HG03139 (cell line): ENCODE measurements at regions not wholly inside any gene's neighbourhood (a gene's known extent, or its start where the extent isn't known, plus 50 kb on each side); places are given as distances from the start of the nearest gene placed in this dataset.

Source experiments
- ATAC-seq: cut with Tn5 transposase; IDR thresholded peaks from one replicate; pipeline ENCODE4 v1.9.1; 2021; ENCODE audit not compliant: unreplicated experiment

DNA sequence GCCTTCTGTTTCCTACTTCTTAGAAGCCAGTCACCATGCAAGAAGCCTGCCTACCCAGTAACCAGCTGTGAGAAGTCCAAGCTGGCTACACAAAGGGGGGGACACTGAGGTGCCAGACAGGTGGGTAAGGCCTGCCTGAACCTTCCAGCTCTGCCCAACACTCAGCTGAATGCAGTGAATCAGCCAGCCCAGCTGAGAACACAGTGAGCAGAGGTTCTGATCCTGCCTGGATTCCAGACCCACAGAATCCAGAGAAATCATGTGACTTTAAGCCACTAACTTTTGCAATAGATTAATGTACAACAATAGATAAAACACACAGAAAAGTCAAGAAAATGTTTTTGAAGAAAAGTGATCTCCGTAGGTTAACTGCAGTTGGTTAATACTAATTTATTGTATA lies 151.7 kb downstream of the EFNB2 start:
- no peak for ATAC-seq

DNA sequence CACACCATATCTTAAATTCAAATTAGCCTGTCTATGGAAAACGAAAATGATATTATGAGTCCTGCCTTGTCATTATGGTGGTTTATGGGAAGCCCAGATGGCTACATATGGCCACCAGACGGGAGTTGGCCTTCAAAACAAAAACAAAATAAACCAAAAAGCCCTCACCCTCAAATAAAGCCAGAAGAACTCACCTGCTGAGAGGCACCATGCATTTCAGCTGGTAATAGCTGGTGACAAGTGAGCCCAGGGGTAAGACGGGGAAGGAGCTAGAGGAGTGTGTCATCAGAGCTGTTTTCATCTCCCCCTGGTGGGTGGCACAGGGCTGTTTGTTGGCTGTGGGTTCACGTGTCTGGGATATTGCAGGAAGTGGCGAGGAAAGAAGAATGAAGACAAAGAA lies 152.9 kb downstream of the EFNB2 start:
- ATAC-seq, result no peak

DNA sequence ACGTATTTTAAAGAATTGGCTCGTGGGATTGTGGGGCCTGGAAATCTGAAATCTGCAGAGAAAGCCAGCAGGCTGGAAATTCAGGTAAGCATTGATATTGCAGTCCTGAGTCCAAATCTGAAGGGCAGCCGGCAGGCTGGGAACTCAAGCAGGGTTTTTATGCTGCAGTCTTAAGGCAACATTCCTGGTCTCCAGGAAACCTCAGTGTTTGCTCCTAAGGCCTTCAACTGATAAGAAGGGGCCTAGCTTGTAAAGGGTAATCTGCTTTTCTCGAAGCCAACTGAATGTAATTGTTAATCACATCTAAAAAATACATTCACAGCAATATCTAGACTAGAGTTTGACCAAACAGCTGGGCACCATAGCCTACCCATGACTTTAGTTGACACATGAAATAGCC lies 154.4 kb downstream of the EFNB2 start:
- ATAC-seq, result no peak

DNA sequence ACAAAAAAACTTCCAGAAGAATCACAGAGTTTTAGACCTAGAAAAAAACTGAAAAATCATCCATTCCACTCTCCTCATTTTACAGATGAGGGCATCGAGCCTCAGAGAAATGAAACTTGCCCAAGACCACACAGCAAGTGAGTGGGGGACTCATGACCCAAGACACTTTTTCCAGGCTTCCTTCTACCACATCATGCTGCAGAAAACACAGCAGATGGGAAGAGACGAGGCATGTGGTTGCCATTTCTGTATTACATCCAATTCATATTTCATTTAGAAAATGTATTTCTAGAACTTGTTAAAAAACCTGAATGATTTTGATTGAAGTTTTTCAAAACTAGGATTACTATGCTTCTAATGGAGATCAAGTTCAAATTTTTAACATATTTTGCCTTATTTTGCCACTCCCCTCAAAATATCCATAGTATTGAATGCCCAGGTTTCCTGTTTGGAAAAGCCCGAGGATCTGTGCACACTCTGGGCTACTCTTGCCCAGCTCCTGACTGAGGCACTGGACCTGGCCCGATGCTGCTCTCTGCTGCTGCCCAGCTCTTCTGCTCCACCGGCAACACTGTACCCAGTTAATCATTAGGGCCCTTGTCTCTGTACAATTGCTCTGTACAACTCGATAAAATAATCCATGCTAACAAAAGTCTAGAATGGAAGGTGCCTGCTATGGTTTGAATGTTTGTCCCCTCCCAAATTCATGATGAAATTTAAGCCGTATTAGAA lies 157.4 kb downstream of the EFNB2 start:
- no peak for ATAC-seq

DNA sequence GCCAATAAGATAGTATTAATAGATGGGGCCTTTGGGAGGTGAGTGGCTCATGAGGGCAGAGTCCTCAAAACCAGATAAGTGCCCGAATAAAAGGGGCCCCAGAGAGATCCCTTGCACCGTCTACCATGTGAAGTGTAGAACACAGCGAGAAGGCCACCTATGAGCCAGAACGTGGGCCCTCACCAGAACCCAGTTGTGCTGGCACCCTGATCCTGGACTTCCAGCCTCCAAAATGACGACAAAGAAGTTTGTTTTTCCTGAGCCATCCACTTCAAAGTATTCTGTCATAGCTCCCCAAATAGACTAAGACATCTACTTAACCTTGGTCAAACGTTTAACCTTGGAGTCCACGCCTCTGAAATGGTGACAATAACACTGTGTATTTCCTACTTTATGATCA lies 158.1 kb downstream of the EFNB2 start:
- no peak for ATAC-seq

DNA sequence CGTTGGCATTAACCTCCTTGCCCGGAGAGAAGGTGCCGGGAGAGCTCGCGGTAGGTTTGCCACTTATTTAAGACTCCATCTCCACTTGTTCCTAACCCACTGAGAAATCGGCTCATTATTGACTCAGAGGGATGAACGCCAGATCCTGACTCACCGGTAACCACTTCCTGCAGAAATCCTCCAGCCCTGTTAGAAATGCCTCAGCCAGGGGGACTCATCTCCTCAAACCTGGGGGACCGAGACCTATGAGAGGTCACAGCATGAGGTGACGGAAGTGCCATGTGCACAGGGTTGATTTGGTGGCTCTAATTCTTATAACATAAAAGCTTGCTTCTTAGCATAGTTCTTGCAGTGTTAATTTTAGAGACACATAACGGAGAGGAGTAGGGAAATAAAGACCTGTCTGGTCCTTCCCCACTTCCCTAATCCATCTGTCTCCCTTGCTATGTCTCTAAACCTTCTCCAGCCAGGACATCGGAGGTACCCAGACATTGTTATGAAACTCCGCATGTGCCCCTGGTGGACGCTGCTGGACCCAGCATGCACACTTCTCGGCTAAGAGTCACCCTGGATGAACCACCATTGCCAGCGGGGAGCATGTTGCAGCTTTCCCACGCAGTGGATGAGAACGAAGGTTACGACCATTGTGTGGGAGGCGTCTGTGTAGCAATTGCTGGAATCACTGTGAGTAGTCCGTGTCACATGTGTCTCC lies 158.9 kb downstream of the EFNB2 start:
- no peak for ATAC-seq

DNA sequence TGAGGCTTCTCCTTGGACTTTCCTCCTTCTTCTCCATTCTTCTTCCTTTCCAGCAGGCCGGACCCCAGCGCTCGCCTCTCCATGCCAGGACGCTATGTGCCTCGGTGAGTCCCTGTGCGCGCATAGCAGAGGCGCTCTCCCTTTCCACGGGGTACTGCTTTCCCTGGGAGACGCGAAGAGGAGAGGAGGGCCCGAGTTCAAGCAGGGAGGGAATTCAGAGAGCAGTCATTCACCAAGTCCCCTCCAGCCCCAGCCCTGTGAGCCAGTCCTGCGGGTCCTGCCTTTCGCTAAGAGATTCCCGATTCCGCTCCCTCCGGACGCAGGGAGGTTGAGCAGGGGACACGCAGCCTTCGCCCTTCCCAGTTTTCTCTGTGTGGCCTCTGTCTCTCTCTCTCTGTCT lies 160.4 kb downstream of the EFNB2 start:
- no peak for ATAC-seq

DNA sequence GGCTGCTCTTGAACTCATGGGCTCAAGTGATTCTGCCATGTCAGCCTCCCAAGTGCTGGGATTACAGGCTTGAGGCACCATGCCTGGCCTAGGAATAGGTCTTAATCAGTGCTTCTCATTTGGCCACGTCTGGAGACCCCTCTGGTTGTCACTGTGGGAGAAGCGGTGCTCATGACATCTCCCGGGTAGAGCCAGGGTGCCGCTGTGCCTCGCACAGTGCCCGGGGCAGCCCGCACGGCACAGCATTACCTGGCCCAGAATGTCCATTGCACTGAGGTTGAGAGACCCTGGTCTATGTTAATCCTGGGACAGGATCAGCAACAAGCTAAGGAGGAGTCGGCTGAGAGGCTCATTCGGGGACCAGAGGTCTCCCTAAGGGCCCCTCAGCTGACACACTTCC lies 160.8 kb downstream of the EFNB2 start:
- no peak for ATAC-seq

DNA sequence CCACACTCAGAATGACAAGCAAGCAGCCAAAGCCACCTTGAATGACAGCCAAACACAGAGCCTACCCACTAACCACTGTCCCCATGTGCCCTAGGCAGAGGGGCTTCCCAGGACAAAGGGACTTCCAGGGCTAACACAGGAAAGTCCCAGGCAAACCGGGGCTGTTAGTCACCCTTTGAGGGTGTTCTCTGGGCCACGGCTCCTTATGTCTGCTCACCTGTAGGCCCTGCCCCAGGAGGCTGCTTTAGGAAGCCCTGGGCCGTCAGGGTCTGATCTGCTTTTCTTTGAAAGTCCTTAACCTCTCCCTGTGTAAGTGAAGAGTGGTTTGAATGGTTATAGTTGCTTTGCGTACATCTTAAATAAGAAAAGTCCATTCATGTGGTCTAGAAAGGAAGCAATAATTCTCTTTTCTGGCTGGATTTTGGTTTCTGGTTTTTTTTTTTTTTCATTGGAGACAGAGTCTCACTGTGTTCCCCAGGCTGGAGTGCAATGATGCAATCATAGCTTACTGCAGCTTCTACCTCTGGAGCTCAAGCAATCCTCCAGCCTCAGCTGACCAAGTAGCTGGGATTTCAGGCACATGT lies 161.4 kb downstream of the EFNB2 start:
- peak; percentile 44 for ATAC-seq

DNA sequence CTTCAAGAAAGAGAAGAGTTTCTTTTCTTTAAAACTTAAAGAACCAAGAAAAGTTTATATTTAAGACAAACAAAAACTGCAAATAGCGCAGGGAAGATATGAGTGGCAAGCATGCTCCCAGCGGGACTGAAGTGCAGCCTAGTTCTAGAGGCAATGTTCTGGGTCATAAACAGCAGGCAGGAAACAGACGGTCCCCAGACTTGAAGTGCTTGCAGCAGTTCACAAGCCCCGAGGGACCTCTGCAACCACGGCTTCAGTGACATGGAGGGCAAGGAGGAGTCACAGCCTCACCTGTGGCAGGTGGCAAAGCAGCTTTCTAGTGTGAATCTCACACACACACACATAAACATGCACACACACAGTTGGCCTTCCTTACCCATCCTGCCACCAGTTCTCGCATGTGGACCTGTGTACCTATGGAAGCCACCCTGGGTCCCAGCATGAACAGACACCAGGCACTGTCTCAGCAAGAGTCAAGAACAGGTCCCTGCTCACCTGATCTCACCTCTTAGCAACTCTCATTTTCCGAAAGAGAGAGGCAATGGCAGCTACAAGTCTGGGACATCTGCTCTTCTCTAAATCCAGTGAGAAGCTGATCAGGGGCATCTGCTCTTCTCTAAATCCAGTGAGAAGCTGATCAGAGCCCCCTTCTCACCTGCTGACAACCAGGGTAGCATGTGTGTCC lies 162.0 kb downstream of the EFNB2 start:
- peak; percentile 74 for ATAC-seq

DNA sequence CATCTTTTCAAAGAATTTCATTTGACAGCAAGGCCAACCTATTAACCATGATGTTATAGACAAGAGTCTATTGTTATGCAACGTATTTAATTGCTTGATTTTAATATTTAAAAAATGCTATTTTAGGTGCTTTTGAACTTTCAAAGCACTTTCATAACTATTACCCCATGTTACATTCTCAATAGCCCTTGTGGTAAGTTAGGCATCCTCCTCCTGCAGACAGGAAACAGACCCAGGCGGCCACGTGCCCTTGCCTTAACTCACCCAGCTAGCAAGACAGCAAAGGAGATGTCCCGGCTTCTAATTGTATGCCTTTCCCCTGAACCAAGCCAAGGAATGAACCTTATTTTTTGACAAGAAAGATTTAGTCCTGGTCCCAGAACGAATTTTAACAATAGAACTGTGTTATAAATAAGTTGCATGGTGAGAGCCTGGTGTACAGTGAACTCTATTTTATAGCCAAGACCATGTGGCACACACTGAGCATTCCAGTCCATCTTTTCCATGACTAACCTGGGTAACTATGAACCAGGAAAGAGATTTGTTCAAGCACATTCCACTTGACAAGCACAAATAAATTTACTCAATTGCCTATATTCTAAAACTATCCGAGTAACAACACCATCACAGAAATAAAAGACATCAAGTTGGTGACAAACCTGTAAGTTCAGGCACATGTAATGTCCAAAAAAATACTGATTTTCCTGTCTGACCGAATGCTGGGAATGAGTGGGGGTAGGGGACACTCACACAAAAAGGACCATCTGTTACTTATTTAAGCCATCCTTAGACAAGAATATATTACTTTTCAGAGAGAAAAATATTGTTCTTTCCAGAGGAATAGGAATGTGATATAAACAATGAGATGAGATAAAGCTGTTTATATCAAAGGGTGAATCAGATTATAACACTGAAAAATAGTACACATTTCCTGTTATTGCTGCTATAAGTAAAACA lies 163.0 kb downstream of the EFNB2 start:
- peak; percentile 47 for ATAC-seq

DNA sequence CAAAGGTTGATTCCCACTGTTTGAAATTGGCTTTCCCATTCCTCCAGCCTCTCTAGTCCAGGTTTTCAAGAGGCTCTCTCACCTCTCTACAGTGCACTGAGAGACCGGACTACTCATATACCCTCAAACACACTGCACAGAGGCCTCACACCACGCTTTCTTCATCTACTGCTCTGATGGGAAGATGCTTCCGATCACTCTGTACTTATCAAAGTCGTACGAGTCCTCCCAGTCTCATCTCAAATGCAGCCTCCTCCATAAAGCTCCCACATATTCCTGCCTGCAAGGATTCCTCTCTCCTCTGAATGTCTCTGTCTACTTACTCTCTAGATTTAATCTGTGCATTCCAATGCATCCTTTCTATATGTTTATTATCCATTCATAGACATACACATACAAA lies 164.4 kb downstream of the EFNB2 start:
- ATAC-seq, result no peak

DNA sequence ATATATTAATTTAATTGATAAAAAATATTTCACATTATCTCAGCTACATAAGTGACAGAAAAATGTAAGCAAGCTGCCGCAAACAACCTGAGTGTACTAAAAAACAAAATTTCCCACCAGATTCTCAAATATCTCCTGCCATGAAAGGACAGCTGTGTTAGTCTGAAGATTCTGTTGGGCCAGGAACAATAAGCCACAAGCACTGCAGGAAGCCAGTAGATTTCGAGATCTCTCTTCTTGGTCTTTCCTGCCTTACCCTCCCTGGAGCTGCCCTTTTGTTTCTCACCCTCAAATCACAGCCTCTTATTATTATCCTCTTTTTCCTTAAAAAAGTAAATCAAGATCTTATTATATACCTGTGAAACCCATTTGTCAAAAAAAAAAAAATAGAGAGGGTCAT lies 165.6 kb downstream of the EFNB2 start:
- no peak for ATAC-seq

DNA sequence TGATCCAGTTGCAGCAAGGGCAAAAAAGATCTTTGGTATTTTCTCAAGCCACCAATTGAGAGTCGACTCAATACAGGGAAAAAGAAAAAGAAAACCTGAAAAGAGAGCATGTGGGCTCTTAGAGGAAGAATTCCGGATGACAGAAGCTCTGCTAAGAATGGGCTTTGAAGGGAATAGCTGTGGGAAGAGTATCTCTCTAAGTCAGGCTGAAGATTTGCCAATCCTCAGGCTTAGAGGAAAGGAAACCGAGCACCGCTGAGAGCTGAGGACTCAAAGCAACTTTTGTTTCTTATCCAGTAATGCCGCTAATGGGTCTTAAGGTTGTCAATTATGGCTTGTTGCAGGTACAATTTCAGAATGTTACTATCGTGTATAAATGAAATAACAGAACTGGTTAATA lies 166.4 kb downstream of the EFNB2 start:
- no peak for ATAC-seq

DNA sequence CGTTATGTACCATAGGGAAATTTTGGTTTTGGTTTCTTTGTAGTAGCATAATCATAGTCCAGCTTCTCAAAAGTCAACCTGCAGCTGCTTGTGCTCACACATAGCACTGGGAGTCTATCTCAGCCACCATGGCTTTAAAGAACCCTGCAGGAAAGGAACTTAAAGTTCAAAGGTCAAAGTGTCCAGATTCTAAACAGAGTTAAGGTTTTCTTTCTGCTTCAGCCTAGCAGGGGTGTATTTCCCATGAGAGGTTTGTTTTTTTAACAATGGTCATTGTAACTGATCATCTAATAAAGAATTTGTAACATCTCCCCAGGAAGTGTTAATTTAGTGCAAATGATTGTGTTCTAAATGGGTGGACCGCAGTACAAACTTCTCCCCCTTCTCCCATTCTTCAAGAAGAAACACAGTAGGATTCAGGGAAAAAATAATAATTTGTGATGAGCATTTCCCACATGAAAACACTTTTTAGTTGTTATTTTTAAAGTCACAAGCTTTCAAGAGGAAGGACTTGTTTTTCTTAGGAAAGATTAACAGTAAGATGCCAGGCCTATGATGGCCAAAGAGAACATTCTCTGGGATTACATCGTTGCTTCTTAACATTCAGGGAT lies 168.0 kb downstream of the EFNB2 start:
- no peak for ATAC-seq

DNA sequence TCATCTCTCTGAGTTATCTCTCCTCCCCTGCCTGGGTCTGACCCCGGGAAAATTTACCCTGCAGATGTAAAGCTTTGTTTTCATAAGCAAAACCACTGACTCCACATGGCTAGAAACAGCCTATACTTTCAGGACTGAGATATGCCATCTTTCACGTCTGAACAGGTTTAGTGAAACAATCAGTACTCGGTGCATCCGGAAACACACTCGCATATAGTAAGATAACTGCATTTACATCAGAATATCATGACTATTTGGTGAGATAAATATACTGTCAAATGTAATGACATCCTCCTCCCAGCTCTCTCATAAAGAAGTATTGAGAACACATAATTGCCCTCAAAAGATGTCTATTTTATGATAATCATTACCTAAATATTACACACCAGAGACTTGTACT lies 172.8 kb downstream of the EFNB2 start:
- ATAC-seq, result no peak

DNA sequence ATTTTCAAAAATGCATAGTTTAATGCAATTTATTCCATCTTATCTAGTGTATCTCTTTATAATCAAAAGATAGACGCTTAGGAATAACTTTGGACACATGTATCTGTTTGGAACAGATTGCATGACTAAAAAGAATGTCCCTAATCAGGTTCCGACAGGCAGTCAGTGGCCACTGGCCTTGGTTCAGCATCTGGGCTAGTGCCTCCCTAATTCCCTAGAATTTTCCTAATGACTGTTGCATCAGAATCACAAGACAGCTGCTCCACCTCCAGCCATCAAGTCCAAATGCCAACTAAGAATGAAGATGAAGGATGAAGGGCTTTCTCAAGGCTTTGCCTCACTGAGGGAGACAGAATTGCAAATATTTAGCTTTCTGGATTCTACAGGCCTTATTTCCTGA lies 173.8 kb downstream of the EFNB2 start:
- no peak for ATAC-seq

DNA sequence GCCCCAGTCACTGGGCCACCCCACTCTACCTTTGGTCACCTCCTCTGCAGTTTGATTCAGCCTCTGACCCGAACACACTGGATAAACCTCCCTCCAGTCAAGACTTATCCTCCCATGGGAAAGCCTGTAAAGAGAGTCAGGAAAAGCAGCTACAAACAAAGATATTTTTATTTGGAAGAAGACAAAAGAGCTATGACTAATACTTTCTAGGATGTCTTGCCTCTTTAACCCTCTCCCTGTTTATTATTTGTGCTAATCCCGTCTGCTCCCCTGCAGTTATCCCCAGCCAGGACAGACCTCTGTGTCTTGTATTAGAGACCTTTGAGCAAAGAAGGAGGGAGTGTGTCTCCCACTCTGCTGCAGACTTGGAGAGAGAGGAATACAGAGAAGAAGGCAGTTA lies 178.3 kb downstream of the EFNB2 start:
- ATAC-seq, result no peak

DNA sequence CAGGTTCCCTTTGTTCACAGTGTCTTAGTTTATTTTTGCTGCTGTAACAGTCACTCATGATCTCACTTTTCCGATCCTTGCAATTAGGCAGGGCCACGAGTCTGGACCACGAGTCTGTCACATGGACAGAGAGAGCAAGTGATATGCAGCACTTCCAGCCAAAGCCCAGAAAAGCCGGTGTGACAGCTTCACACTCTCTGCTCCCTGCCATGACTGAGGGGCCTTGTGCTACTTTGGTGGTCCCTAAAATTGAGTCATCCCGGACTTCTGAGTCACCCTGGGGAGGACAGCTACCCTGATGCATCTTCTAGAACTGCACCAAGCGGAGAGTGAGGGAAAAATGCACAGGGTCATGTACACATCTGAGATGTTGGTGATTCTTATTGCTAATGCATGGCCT lies 179.6 kb downstream of the EFNB2 start:
- ATAC-seq, result no peak

DNA sequence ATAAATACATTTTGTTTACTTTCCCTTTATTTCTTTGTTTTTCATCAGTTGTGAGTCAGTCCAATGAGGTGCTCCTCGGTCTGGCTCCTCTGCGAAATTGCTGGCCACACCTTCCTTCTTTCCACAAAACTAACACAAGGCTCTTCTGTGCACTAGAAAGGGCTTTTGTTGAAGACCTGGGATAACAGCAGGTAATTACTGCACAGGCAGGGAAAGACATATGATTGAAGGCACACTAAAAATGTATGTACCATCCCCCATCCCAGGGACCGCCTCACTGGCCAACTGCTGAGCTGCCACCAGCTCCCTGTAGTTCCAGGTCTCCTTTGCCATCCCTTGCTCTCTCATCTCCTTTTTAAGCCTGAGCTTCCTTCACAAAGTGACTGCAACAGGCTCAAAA lies 180.5 kb downstream of the EFNB2 start:
- no peak for ATAC-seq
